Smooth muscle cell (in vitro differentiated cells): ENCODE measurements at regions not wholly inside any gene's neighbourhood (a gene's known extent, or its start where the extent isn't known, plus 50 kb on each side); places are given as distances from the start of the nearest gene placed in this dataset.

Source experiments
- DNase-seq: peaks from one replicate; lab custom pipeline; 2025; ENCODE audit not compliant: unreplicated experiment; lab: John Stamatoyannopoulos, UW
- H2AFZ ChIP-seq: fragments of 200-600 bp; sonication (generic); 2 replicates; pipeline ENCODE4 v1.6.0; 2016; ENCODE audit warnings: antibody characterized with exemption, low read depth, mild to moderate bottlenecking
- H3F3A ChIP-seq: fragments of 200-600 bp; sonication (generic); 2 replicates; pipeline ENCODE4 v1.6.0; 2017; ENCODE audit warnings: antibody characterized with exemption, low read depth
- H3K27ac ChIP-seq: fragments of 200-600 bp; sonication (generic); 2 replicates; pipeline ENCODE4 v1.5.1; 2016; ENCODE audit warnings: low read depth, mild to moderate bottlenecking
- H3K27me3 ChIP-seq: fragments of 200-600 bp; sonication (generic); 2 replicates; pipeline ENCODE4 v1.6.1; 2016; ENCODE audit warnings: low read depth, mild to moderate bottlenecking
- H3K36me3 ChIP-seq: fragments of 200-600 bp; sonication (generic); 2 replicates; pipeline ENCODE4 v1.5.1; 2016; ENCODE audit warnings: low read depth
- H3K4me1 ChIP-seq: fragments of 200-600 bp; sonication (generic); 2 replicates; pipeline ENCODE4 v1.5.1; 2016; ENCODE audit warnings: low read depth
- H3K4me2 ChIP-seq: fragments of 200-600 bp; sonication (generic); 2 replicates; pipeline ENCODE4 v1.6.0; 2016; ENCODE audit warnings: mild to moderate bottlenecking
- H3K4me3 ChIP-seq: fragments of 200-600 bp; sonication (generic); 2 replicates; pipeline ENCODE4 v1.5.1; 2016; ENCODE audit warnings: mild to moderate bottlenecking
- H3K79me2 ChIP-seq: fragments of 200-600 bp; sonication (generic); 2 replicates; pipeline ENCODE4 v1.6.0; 2016; ENCODE audit warnings: low read depth, mild to moderate bottlenecking
- H3K9ac ChIP-seq: fragments of 200-600 bp; sonication (generic); 2 replicates; pipeline ENCODE4 v1.6.0; 2016; ENCODE audit warnings: low read depth
- H3K9me3 ChIP-seq: fragments of 200-600 bp; sonication (generic); replicated peaks from 2 replicates; pipeline ENCODE4 v1.5.1; 2016; ENCODE audit warnings: low read depth
- H4K20me1 ChIP-seq: fragments of 200-600 bp; sonication (generic); 2 replicates; pipeline ENCODE4 v1.6.0; 2016; ENCODE audit warnings: low read depth
- WGBS: methylation state at CpG from one replicate; pipeline ENCODE4 v1.1.7; 2016; ENCODE audit warnings: low lambda C conversion rate; 5-methylcytosine and 5-hydroxymethylcytosine counted together
- TF ChIP-seq, protein P1 (sequence below): fragments of 200-600 bp; sonication (generic); IDR thresholded peaks from 2 replicates; pipeline ENCODE4 v1.5.1; 2017; ENCODE audit warnings: borderline replicate concordance, mild to moderate bottlenecking, antibody characterized with exemption; ENCODE audit not compliant: insufficient read depth, poor library complexity, severe bottlenecking

DNA sequence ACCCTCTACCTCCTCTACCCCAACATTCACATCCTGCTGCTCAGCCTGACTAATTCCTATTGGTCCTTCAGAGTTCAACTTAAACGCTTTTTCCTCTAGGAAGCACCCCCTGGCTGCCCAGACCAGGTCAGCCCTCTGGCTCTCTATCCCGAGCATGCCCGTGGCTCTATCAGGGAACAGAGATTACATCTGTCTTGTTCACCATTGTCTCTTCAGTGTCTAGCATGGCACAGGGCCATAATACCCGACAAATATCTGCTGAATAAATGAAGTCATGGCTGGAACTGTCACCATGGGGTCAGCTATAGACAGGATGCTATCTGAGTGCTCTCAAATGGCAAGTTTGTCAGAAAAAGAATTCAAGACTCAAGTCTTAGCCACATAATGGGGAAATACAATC is 296.9 kb upstream of the CHRNA7 start:
- no peak overlapping the region for H3K27ac ChIP-seq
- no peaks in the 10 kb centered on the region for H3K4me1 ChIP-seq
- no peaks in the 10 kb centered on the region for H3K27me3 ChIP-seq
- H3K36me3 ChIP-seq = no peaks in the 10 kb centered on the region
- H3K9me3 ChIP-seq = no peaks in the 10 kb centered on the region
- H4K20me1 ChIP-seq = no peaks in the 10 kb centered on the region
- no peaks in the 10 kb centered on the region for H3K79me2 ChIP-seq
- no peak for DNase-seq
- H3K9ac ChIP-seq = no peak overlapping the region
- 83% methylated on average over 4 of the region's 4 CpGs for WGBS
- no peaks in the 10 kb centered on the region for H3F3A ChIP-seq
- H3K4me3 ChIP-seq = no peak overlapping the region
- H2AFZ ChIP-seq = no peak overlapping the region
- TF ChIP-seq, protein P1, sequence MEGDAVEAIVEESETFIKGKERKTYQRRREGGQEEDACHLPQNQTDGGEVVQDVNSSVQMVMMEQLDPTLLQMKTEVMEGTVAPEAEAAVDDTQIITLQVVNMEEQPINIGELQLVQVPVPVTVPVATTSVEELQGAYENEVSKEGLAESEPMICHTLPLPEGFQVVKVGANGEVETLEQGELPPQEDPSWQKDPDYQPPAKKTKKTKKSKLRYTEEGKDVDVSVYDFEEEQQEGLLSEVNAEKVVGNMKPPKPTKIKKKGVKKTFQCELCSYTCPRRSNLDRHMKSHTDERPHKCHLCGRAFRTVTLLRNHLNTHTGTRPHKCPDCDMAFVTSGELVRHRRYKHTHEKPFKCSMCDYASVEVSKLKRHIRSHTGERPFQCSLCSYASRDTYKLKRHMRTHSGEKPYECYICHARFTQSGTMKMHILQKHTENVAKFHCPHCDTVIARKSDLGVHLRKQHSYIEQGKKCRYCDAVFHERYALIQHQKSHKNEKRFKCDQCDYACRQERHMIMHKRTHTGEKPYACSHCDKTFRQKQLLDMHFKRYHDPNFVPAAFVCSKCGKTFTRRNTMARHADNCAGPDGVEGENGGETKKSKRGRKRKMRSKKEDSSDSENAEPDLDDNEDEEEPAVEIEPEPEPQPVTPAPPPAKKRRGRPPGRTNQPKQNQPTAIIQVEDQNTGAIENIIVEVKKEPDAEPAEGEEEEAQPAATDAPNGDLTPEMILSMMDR = no peak
- H3K4me2 ChIP-seq = no peak overlapping the region

DNA sequence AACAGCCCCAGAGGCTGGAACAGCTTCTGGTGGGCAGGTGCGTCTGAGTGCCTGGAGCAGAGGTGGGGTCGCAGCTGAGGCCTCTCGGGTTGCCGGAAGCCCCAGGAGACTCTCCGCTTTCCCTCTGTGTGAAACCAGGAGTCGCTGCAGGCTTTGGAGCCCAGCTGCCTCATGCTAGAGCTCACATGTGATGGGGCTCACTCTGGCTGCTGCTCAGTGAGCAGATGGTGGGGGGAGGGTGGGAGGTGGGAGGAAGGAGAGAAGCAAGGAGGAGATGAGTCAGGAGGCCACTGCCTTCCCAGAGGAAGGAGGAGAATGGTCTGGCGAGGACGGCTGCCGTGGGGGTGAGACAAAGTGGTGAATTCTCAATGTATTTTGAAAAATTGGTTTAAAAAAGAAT is 290.1 kb upstream of the CHRNA7 start:
- Histone ChIP-seq H3K9me3 (no peaks in the 10 kb centered on the region), H3K36me3 (no peaks in the 10 kb centered on the region), H3K79me2 (no peaks in the 10 kb centered on the region), H2AFZ (no peak overlapping the region), H3K4me3 (no peak overlapping the region), H4K20me1 (no peaks in the 10 kb centered on the region), H3K27ac (no peak overlapping the region), H3K4me1 (no peaks in the 10 kb centered on the region), H3F3A (no peaks in the 10 kb centered on the region), H3K27me3 (no peaks in the 10 kb centered on the region), H3K9ac (no peak overlapping the region), H3K4me2 (no peak overlapping the region)
- DNase-seq = no peak
- TF ChIP-seq, protein P1 = no peak
- WGBS = 52% methylated on average over 9 of the region's 9 CpGs

DNA sequence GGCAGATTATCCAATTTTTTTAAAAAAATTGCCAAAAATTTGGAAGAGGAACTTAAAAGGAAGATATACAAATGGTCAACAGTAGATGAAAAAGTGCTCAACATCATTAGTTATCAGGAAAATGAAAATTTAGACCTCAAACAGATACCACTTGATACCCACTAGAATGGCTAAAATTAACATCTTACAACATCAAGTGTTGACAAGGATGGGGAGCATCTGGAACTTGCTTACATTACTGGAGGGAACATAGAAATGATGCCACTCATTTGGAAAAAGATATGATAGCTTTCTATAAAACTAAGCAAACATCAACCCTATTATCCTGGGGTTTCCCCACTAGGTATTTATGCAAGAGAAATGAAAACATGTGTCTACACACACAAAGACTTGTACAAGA is 284.5 kb upstream of the CHRNA7 start:
- H3K9me3 ChIP-seq = no peaks in the 10 kb centered on the region
- no peak for DNase-seq
- no peaks in the 10 kb centered on the region for H3K36me3 ChIP-seq
- H2AFZ ChIP-seq = no peak overlapping the region
- H3K27ac ChIP-seq = no peak overlapping the region
- H3F3A ChIP-seq = no peaks in the 10 kb centered on the region
- H3K27me3 ChIP-seq = no peaks in the 10 kb centered on the region
- no peak overlapping the region for H3K9ac ChIP-seq
- no peak overlapping the region for H3K4me2 ChIP-seq
- no peaks in the 10 kb centered on the region for H3K79me2 ChIP-seq
- TF ChIP-seq, protein P1 = no peak
- H3K4me3 ChIP-seq = no peak overlapping the region
- no peaks in the 10 kb centered on the region for H3K4me1 ChIP-seq
- H4K20me1 ChIP-seq = no peaks in the 10 kb centered on the region

DNA sequence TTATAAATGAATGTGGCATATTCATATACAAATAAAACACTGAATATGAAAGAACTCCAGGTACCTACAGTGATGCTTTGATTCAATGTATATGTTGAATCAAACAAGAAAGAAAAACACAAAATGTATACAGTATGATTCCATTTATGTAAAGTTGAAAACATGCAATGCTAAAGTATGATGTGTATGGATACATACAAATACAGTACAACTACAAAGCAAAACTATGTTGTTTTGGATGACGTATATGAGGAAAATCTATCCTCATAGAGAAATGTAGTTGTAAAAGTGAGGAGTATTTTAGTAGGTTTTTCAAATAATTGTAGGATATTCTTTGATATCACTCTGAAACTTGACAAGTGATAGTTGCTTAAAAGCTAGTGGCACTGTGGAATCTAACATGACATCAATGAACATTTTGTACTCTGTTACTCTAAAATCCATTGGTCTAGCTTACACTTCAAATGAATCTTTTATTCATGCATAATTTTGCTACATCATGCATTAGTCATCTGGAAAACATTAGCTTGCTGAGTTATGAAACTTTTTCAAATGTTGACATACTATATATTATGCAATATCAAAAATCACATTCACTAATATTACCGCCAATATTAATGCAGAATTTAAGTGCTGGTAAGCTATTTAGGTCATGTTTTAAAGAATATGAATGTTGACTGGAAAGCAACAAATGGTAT is 278.1 kb upstream of the CHRNA7 start:
- Histone ChIP-seq H3K36me3 (no peaks in the 10 kb centered on the region), H3K27me3 (no peaks in the 10 kb centered on the region), H3K27ac (no peak overlapping the region), H3K79me2 (no peaks in the 10 kb centered on the region), H2AFZ (no peak overlapping the region), H3K4me1 (no peaks in the 10 kb centered on the region), H3K9ac (no peak overlapping the region), H3K9me3 (no peaks in the 10 kb centered on the region), H3K4me3 (no peak overlapping the region), H3K4me2 (no peak overlapping the region), H4K20me1 (no peaks in the 10 kb centered on the region), H3F3A (no peaks in the 10 kb centered on the region)
- 89% methylated on average over 2 of the region's 2 CpGs for WGBS
- no peak for DNase-seq
- TF ChIP-seq, protein P1 = no peak
